ENCODE measurements at regions not wholly inside any gene's neighbourhood (a gene's known extent, or its start where the extent isn't known, plus 50 kb on each side); places are given as distances from the start of the nearest gene placed in this dataset.

DNA sequence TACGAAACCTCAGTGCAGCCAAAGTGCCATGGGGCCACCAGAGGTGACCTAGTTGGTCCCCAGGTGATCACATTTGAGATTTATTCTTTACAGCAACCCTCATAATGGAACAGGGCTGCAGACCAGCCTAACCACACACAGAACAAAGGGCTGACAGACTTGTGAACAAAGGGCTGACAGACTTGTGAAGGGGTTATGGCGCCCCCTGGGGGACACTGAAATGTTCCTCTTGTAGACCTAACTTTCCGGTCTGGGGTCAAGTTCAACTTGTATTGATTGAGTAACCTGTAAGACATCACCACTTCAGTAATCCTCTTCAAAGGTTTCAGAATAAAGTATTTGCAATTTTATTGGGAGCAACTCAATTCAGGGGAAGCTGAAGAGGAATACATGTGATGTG, 175.9 kb upstream of the RPS6KA3 start:
- no peak overlapping the region for H3K4me2 ChIP-seq (ENCODE audit: low read length)

More for the DNA sequence above, 175.9 kb upstream of the RPS6KA3 start:
- no peaks in the 10 kb centered on the region for H3K4me1 ChIP-seq (ENCODE audit: control insufficient read depth in 1 of 2, insufficient read depth in 2 of 2, low read length in 2 of 2)
- H3K4me3 ChIP-seq (replicated peaks in 1 of 2; ENCODE audit: low read depth in 1 of 2, low read length in 2 of 2) = no peak overlapping the region
- H3K79me2 ChIP-seq (ENCODE audit: insufficient read depth, low read length) = no peaks in the 10 kb centered on the region
- H4K20me1 ChIP-seq (ENCODE audit: insufficient read depth) = no peaks in the 10 kb centered on the region
- H3K9me3 ChIP-seq (ENCODE audit: control insufficient read depth in 1 of 2, insufficient read depth in 1 of 2, low read depth in 1 of 2, low read length in 2 of 2) = no peaks in the 10 kb centered on the region
- CTCF ChIA-PET = no interaction called here
- H3K27me3 ChIP-seq (ENCODE audit: insufficient read depth, low read length) = no peaks in the 10 kb centered on the region
- RAD21 ChIA-PET (ENCODE audit: low non-redundant PET in 1 of 2, low total read pairs in 2 of 2, uncharacterized antibody in 2 of 2, unreplicated experiment in 2 of 2) = no interaction called here
- no peak for TF ChIP-seq FOSL1 (IDR thresholded peaks at IDR 0.05; ENCODE audit: low read depth)
- no peak for TF ChIP-seq ZNF274 (IDR thresholded peaks at IDR 0.05; ENCODE audit: low read depth, low read length)
- TF ChIP-seq, protein P1, sequence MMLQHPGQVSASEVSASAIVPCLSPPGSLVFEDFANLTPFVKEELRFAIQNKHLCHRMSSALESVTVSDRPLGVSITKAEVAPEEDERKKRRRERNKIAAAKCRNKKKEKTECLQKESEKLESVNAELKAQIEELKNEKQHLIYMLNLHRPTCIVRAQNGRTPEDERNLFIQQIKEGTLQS (IDR thresholded peaks at IDR 0.05) = no peak
- no peak for TF ChIP-seq ELF1 (IDR thresholded peaks at IDR 0.05; ENCODE audit: borderline replicate concordance, low read depth)
- TF ChIP-seq, protein P2, sequence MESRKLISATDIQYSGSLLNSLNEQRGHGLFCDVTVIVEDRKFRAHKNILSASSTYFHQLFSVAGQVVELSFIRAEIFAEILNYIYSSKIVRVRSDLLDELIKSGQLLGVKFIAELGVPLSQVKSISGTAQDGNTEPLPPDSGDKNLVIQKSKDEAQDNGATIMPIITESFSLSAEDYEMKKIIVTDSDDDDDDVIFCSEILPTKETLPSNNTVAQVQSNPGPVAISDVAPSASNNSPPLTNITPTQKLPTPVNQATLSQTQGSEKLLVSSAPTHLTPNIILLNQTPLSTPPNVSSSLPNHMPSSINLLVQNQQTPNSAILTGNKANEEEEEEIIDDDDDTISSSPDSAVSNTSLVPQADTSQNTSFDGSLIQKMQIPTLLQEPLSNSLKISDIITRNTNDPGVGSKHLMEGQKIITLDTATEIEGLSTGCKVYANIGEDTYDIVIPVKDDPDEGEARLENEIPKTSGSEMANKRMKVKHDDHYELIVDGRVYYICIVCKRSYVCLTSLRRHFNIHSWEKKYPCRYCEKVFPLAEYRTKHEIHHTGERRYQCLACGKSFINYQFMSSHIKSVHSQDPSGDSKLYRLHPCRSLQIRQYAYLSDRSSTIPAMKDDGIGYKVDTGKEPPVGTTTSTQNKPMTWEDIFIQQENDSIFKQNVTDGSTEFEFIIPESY (IDR thresholded peaks at IDR 0.05; ENCODE audit: extremely low read depth, insufficient replicate concordance, low read length) = no peak
- TF ChIP-seq JUND (IDR thresholded peaks at IDR 0.05) = no peak
- TF ChIP-seq, protein P3, sequence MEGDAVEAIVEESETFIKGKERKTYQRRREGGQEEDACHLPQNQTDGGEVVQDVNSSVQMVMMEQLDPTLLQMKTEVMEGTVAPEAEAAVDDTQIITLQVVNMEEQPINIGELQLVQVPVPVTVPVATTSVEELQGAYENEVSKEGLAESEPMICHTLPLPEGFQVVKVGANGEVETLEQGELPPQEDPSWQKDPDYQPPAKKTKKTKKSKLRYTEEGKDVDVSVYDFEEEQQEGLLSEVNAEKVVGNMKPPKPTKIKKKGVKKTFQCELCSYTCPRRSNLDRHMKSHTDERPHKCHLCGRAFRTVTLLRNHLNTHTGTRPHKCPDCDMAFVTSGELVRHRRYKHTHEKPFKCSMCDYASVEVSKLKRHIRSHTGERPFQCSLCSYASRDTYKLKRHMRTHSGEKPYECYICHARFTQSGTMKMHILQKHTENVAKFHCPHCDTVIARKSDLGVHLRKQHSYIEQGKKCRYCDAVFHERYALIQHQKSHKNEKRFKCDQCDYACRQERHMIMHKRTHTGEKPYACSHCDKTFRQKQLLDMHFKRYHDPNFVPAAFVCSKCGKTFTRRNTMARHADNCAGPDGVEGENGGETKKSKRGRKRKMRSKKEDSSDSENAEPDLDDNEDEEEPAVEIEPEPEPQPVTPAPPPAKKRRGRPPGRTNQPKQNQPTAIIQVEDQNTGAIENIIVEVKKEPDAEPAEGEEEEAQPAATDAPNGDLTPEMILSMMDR (IDR thresholded peaks at IDR 0.05 in 2 of 3, conservative IDR thresholded peaks at IDR 0.05 in 1 of 3; ENCODE audit: borderline replicate concordance in 1 of 3, insufficient read depth in 1 of 3, low read depth in 2 of 3, low read length in 2 of 3) = peak; percentile 48 to 63 (median 63); a peak in 5 of 6 replicates
- TF ChIP-seq SRF (IDR thresholded peaks at IDR 0.05; ENCODE audit: low read depth) = no peak
- no peak for TF ChIP-seq SIN3A (IDR thresholded peaks at IDR 0.05; ENCODE audit: low read depth)
- peak; percentile 74 for TF ChIP-seq RAD21 (IDR thresholded peaks at IDR 0.05; ENCODE audit: low read depth)
- TF ChIP-seq POLR2A (IDR thresholded peaks at IDR 0.05; ENCODE audit: borderline replicate concordance, extremely low read depth, insufficient read depth, insufficient read length) = no peak
- TF ChIP-seq POLR2AphosphoS5 (IDR thresholded peaks at IDR 0.05; ENCODE audit: low read depth, low read length) = no peak
- H3K27ac ChIP-seq (ENCODE audit: low read depth, low read length) = no peak overlapping the region
- no peaks in the 10 kb centered on the region for H3K9me2 ChIP-seq (ENCODE audit: insufficient read depth)
- H2AFZ ChIP-seq (ENCODE audit: low read depth, low read length, poor library complexity, severe bottlenecking) = no peak overlapping the region
- peak; percentile 92 for ATAC-seq
- no peaks in the 10 kb centered on the region for H3K36me3 ChIP-seq (ENCODE audit: control insufficient read depth in 1 of 2, insufficient read depth in 2 of 2, low read length in 2 of 2)
- intact Hi-C loops (cut with micrococcal nuclease) = loop anchor here (1.0 to 10.0 kb wide), 2 partner anchors 189 to 538 kb away; no protein-coding TSS in a partner anchor
- POLR2A ChIA-PET = no interaction called here
- peak; percentile 65 for DNase-seq (ENCODE audit: low read depth, low spot score)
- no peak overlapping the region for H3K9ac ChIP-seq (ENCODE audit: low read length)
- BruUV-seq (replicated peaks) = no TSS peak
